Activated CD4-positive, CD25-positive, alpha-beta regulatory T cell treated with anti-CD3 and anti-CD28 coated beads, Interleukin-2, amount 50 U/mL, for 24 hours (primary cell): ENCODE measurements at regions not wholly inside any gene's neighbourhood (a gene's known extent, or its start where the extent isn't known, plus 50 kb on each side); places are given as distances from the start of the nearest gene placed in this dataset.

Source experiments
- ATAC-seq, 2 donors: fragments of 150-1000 bp; cut with Tn5 transposase; one replicate each; pipeline ENCODE4 v1.10.0; 2021; ENCODE audit warnings: mild to moderate bottlenecking in 1 of 2, moderate library complexity in 1 of 2

DNA sequence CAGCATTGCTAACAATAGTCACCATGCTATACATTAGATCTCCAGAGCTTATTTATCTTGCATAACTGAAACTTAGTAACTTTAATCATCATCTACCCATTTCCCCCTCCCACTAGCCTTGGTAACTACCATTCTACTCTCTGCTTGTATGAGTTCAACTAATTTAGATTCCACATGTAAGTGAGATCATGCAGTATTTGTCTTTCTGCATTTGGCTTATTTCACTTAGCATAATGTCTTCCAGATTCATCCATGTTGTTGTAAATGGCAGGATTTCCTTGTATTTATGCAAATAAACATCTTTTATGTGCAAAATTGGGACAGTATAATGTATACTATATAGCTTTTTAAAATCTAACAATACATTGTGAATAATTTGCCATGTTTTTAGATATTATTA lies 66.0 kb upstream of the ZBED5 start:
- ATAC-seq: no peak

DNA sequence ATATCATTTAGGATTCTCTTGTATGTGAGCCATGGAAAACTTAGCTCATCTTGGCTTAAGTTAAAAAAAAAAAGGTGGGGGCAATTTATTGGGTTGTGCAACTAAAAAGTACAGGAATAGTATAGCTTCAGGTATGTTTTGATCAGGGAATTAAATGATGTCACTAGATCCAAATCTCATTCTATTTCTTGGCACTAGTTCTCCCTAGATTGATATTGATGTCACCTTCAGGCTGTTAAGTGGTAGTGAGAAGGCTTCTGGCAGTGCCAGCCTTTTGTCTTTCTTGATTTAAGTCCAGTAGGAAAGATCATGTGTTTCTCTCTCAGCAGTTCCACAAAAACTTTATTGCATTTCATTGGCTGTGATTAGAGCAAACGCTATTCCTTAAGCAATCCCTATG lies 65.0 kb upstream of the ZBED5 start:
- no peak for ATAC-seq

DNA sequence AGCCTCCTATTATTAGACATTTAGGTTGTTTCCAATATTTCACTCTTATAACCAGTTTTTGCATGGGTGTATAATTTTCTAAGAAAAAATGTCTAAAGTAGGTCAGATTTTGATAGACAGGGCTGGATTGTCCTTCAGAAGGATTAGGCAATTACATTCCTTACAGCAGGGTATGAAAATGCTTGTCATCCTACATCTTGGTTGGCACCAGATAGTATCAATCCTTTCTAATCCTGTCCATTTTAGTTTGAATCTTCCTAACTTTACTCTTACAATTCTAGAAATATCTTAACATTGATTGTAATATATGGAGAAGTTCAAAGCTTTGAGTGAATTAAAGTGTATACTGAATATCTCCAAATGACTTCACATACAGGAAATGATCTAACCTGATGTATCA lies 63.0 kb upstream of the ZBED5 start:
- no peak for ATAC-seq

- ATAC-seq: no peak
Measured at GRCh38 chr11:10920205-10920604, 62.4 kb upstream of the ZBED5 start.

DNA sequence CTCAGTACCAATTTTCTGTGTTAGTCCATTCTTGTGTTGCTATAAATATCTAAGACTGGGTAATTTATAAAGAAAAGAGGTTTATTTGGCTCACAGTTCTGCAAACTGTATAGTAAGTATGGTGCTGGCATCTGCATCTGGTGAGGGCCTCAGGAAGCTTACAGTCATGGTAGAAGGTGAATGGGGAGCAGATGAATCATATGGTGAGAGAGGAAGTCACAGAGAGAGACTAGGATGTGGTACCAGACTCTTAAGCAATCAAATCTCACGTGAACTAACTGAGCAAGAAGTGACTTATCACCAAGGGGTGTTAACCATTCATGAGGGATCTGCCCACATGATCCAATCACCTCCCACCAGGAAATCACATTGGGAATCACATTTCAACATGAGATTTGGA lies 60.8 kb upstream of the ZBED5 start:
- ATAC-seq: no peak

GRCh38 chr11:10918275-10918674 lies 60.4 kb upstream of the ZBED5 start:
- ATAC-seq: no peak

DNA sequence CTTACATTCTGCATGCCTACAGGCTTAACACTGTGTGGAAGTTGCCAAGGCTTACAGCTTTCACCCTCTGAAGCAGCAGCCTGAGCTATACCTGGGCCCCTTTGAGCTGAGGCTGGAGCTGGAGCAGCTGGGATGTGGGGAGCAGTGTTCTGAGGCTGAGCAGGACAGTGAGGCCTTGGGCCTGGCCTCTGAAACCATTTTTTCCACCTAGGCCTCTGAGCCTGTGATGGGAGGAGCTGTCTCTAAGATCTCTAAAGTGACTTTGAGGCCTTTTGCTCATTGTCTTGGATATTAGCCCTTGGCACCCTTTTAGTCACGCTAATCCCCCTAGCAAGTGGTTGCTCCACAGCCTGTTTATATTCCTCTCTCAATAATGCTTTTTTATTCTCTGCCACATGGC lies 59.9 kb upstream of the ZBED5 start:
- ATAC-seq: no peak

DNA sequence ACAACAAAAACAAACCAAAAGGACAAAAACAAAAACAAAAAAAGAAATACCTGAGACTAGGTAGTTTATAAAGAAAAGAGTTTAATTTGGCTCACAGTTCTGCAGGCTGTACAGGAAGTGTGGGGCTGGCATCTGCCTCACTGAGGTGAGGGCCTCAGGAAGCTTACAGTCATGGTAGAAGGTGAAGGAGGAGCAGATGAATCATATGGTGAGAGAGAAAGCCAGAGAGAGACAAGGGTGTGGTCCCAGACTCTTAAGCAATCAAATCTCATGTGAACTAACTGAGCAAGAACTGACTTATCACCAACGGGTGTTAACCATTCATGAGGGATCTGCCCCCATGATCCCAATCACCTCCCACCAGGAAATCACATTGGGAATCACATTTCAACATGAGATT lies 58.8 kb upstream of the ZBED5 start:
- ATAC-seq: no peak

DNA sequence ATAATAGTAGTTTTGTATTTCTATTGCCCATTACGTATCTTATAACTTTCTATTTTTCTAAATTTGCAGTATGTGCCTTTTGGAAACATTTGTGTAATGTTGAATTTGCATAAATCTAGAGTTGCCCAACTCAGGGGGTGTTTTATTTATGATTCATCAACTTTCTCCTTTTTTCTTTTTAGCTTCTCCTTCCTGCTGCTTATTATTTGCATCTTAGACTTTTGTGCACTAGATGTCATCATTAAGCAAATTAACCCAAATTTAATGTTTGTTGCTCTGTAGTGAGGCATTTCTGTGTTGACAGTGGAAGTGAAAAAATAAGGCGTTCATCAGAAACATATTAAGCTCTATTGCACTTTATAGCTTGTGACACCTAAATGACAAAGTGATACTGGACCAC lies 56.2 kb upstream of the ZBED5 start:
- no peak for ATAC-seq

DNA sequence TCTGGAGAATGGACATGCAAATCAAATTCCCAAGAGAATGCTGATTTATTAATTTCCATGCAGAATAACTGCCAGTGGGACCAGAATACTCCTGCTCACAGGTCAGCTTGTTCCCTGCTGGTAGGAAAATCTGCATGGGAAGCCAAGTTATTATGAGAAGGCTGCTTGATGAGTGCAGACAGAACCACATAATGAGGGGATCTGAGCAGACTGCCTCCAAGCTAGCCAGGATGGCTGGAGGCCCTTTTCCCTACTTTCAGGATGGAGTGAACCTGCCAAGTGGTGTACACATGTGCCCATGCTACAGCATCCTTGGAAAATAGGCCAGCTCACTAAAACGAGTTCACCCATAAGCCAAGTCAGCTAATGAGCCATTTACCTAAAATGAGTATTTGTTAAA lies 55.2 kb upstream of the ZBED5 start:
- no peak for ATAC-seq

- ATAC-seq: no peak
Measured at GRCh38 chr11:10911907-10912306, 54.1 kb upstream of the ZBED5 start.

DNA sequence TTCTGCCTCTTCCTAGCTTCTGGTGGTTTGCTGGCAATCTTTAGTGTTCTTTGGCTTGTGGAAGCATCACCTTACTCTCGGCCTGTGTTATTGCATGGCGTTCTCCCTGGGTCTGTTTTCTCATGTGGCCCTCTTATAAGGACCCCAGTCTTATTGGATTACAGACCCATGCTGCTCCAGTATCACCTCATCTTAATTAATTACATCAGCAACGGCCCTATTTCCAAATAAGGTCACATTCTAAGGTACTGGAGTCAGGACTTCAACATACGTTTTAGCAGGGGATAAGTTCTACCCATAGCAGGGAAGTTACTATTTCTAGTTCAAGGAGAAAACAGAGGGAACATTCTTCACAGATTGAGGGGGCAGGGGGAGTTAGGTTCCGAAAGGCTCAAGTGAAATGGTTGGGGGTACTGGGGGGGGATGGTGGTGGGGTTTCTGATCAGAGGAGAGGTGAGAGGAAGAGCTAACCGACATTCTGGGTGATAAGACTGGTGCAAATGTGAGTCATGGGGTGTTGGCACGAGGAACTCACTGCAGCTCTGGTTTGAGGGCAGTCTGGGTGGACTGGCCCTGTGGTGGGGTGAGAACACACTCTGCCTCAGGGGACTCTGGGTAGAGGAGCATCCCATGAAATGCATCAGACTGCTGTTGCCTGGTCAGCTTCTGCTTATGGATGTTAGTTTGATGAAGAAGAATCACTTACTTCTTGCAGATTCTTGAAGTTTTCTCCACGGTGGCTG lies 51.5 kb upstream of the ZBED5 start:
- no peak for ATAC-seq

DNA sequence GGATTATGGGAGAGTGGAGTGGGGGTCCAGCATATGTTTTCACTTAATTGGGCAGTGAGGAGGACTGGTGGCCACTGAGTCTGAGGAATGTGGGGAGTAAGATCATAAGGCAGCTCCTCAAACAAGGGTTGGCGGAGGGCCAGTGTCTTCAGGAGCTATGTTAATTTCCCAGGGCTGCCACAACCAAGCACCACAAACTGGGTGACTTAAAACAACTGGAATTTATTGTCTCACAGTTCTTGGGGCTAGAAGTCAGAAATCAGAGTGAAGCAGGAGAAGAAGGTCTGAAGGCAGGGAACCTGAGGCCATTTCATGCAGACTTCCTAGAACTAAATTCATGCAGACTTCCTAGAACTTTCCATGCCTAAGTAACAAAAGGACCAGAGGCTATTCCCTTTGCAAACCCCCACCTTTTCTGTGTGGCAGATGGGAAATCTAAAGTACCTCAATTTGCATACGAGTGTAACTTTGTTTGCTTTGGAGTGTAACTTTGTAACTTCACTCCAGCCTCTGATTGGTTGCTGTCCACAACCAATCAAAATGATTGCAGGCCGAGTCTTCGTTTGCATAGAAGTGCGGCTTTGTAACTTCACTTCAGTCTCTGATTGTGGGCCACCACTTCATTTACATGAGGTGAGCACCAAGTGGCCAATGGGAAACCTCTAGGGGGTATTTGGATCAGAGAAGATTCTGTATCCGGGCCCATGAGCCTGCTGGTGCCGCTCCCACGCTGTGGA lies 50.5 kb upstream of the ZBED5 start:
- ATAC-seq: no peak
